GM19025 (cell line): ENCODE measurements at regions not wholly inside any gene's neighbourhood (a gene's known extent, or its start where the extent isn't known, plus 50 kb on each side); places are given as distances from the start of the nearest gene placed in this dataset.

Experiments used
- ATAC-seq: cut with Tn5 transposase; IDR thresholded peaks from one replicate; pipeline ENCODE4 v1.9.1; 2021; ENCODE audit warnings: mild to moderate bottlenecking, low read depth, moderate library complexity; ENCODE audit not compliant: unreplicated experiment

- ATAC-seq: no peak
Observed at GRCh38 chr2:234310166-234310565, 186.7 kb downstream of the ARL4C start.

- no peak for ATAC-seq
Observed at GRCh38 chr2:234309431-234309830, 187.4 kb downstream of the ARL4C start.

DNA sequence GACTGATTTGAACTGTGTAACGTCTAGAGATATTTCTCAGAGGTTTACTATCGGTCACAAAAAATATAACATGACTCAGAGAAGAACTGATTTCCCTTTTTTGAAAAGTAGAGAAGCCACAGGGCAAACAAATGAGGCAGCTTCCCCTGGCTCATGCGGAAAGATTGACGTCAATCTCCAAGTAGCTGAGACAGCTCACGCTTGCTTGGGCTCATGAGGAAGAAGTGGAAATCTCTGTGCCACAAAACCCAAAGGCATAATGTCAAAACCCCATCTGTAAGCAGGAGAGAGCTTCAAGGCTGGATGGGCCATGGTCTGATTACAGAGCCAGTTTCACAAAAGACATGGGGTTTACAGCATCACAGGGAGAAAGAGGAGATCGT is 188.1 kb downstream of the ARL4C start:
- ATAC-seq: peak; percentile 90

GRCh38 chr2:234308073-234308812 is 188.6 kb downstream of the ARL4C start:
- ATAC-seq: no peak

GRCh38 chr2:234307322-234307961 is 189.4 kb downstream of the ARL4C start:
- ATAC-seq: no peak

- ATAC-seq: no peak
Observed at GRCh38 chr2:234306426-234307173, 190.3 kb downstream of the ARL4C start.

- ATAC-seq: no peak
Observed at GRCh38 chr2:234305846-234306245, 191.0 kb downstream of the ARL4C start.

DNA sequence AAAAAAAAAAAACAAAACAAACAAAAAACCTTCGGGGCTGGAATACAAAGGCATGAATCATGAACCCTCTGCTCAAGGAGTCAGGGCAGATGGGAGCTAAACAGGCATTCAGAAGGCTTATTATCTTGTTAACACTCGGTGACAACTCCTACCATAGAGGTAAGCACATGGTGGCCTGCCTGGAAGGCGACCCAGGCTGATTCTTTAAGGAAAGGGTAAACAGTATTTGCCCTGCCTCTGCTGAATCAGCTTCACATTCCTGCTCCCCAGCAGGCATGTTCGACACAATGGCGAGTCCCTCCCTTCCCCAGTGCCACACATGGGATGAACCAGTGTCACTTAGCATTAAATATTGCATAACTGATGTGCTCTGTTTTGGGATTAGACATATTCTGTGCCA is 191.9 kb downstream of the ARL4C start:
- ATAC-seq: no peak

DNA sequence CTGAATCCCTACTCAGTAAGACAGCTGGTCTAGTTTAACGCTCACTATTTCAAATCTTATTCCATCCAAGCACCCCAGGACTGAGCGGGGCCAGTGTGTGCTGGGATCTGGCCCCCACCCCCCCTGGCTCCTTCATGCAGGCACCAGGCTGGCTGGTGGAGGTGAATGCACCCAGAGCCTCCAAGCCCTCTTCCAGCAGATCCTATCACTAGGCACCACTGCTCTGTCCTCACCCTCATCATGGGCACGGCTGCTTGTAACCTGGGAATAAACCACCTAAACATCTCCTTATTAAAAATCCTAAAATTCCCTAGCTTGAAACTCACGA is 194.3 kb downstream of the ARL4C start:
- no peak for ATAC-seq

DNA sequence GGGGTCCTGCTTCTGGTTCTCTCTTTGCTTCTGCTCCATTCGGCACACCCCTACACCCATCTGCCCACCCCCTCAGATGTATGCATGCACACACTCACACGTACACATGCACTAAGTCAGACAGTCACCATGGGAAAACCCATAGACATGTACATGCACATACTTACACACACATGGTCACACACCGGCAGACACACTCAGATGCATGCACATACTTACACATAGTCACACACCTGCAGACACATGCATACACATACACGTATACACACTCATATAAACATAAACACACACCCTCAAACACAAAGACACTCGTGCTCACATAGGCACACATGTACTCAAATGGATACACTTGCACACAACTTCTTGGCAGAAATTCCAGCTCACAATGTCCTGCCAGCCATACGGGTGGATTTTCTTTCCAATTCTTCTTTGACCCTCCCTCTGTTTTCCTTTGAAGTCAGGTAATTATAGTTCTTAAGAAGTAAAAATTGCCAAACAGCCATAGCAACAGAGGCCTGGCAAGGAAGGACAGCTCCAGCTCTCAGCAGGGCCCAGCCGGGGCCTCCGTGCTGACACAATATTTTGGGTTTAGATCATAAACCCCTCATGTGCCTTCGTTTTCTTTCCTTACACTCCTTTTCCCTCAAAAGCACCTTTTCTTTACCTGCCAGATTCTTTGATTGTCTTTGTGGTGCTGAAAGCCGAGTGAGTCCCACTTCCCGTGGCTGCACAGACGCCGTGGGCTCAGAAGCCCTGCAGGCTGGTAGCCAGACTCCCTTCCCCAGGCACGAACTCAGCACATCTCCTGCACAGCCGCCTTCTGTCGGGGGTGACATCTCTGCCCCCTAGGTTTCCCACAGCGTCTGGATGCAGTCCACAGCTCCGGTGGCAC is 195.7 kb downstream of the ARL4C start:
- ATAC-seq: no peak

GRCh38 chr2:234300391-234300925 is 196.4 kb downstream of the ARL4C start:
- ATAC-seq: no peak

GRCh38 chr2:234298918-234299317 is 198.0 kb downstream of the ARL4C start:
- no peak for ATAC-seq

- no peak for ATAC-seq
Observed at GRCh38 chr2:234296991-234297390, 199.9 kb downstream of the ARL4C start.

DNA sequence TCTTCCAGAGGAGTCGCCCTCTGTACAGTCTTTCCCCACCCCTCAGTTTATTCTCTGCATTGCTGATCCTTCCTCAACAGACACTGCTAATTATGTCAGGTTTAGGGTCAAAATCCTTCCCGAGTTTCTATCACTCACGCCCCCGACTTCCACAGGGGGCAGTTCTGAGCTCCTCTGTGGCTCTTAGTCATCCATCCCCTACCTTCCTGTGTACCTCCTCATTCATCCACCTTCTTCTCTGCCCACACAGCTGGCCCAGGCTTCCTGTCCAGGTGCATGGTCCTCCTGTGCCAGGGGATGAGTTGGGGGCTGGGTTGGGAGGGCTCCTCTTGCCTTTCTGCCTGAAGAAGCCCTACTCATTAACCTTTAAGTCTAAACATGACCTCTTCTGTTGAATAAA is 202.9 kb downstream of the ARL4C start:
- no peak for ATAC-seq

DNA sequence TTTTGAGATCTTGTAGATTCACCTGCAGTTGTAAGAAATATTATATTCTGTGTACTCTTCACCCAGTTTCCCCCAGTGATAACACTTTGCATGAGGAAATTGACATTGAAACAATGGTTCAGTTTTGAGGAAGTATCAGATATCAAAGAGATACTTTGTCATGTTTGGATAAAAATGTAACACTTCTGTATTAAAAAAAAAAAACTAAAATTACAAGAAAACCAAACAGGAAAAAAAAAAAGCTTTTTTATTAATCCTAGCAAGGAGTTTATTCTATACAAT is 204.0 kb downstream of the ARL4C start:
- no peak for ATAC-seq

GRCh38 chr2:234292205-234292961 is 204.5 kb downstream of the ARL4C start:
- ATAC-seq: peak; percentile 53

DNA sequence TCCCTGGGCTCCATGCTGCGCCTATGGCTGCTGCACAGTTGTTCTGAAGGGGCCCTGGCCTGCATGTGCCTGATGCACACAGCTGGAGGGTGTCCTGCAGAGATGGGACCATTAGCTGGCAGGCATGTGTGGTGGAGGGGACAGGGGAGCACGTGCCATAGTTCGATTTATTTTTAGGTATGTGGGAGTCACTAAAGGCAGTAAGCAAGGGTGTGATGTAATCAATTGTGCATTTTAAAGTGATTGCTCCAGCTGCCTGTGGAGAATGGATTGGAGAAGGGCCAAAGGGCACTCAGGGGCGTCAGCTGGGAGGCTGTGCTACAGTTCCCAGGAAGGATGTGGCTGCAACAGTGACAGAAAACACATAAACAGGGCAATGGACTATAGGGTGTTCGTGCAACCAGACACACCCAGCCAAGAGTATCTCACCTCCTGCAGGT is 205.1 kb downstream of the ARL4C start:
- ATAC-seq: peak; percentile 12

DNA sequence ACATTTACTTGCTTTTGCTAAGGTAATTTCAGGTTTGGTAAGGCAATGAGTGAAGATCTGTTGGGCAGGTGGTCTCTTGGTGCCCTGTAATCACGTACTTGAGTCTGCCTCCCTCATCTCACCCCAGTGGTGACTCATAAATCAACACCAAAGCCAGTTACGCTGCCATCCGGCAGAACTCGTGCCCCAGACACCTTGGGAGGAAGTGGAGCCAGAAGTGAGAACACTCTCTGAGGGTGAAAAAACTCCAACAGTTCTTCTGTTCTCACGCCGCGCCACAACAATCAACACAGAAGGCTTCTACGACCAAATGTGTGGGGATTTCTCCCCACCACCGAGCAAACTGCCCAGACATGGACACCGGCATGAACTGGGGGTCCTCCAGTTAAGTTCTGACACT is 206.2 kb downstream of the ARL4C start:
- ATAC-seq: peak; percentile 49

DNA sequence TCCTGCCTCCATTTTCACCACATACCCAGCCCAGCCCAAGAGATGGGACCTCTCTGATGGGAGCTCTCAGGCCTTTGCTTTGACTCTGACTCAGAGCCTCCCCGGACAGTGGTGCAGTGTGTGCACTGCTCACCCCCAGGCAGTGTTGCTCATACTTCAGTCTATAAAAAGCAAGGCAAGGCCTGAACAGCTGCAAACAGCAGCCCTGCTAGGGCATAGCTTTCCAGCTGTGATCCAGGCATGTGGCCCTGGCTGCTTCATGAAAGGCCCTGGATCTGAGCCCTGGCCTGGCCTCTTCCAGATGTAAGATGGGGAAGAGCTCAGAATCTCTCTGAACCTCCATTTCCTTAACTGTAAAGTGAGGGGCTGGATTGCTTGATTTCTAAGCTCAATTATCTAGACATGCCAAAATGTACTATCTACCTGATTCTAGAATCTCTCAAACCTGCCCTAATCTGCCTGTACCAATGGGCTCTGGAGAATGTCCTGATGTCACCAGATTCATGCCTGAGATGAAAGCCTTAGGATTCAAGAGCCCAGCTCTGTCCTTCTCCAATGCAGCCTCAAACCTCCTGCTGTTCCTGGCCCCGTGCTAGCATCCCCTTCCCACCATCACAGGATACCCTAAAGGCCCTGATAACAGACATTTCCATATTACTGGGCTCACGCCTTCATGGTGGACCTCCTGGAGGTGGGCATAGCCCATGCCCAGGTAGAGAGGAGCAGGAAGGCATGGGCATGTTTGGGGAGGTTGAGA is 206.9 kb downstream of the ARL4C start:
- no peak for ATAC-seq
